ENCODE measurements at regions not wholly inside any gene's neighbourhood (a gene's known extent, or its start where the extent isn't known, plus 50 kb on each side); places are given as distances from the start of the nearest gene placed in this dataset.
"Not testable (repeated sequence)": the region's sequence is repeated elsewhere in the genome, so short reads cannot be mapped to it uniquely, and the experiment has no call there.

DNA sequence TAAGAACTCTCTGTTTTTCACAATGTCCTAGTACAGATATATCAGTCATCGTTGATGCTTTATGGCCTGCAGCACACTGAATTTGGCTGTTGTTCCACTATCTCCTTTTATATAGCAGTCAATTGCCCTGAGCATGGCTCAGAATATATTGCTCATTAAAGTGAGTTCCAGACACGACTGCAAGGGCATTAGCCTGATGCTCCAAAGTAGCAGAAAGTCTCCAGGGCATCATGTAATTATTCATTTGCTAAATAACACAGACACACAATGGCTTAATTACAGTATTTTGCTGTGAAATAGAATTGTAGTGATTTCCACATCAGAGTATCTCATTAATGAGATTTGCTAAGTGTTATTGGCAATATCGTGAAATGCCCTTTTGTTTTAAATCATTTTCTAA, 1167.5 kb downstream of the AACS start:
- no peaks in the 10 kb centered on the region for H3K4me1 Mint-ChIP-seq (ENCODE audit: low read depth)
- no peaks in the 10 kb centered on the region for H3K27me3 Mint-ChIP-seq (ENCODE audit: low read depth)
- DNase-seq (no peak), ATAC-seq (replicated peaks in 1 of 2) (no peak)
- H3K27ac Mint-ChIP-seq, result no peak overlapping the region
- no peak overlapping the region for H3K4me3 Mint-ChIP-seq
- peaks cover 3 to 7% of the 10 kb centered on the region in 2 donors for H3K9me3 Mint-ChIP-seq
- H3K36me3 Mint-ChIP-seq (ENCODE audit: insufficient read depth in 2 of 2), result no peaks in the 10 kb centered on the region

DNA sequence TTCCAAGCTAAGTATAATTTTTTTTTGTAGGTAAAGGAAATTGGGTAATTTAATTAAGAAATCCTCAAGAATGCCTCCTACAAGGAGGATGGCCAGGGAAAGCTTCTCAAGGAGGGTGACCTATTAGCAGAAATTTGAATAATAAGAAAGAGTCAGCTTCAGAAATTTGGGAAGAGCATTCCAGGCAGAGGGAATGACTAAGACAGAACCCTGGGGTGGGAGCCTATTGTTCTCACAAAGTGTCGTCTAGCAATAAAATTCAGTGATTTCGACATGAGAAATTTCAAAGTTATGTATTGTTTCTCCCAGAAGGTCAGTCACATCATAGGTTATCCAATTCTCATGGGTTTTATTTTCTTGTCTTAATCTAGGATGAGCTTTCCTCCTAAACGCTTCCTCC, 1168.4 kb downstream of the AACS start:
- H3K27me3 Mint-ChIP-seq (ENCODE audit: low read depth), result no peaks in the 10 kb centered on the region
- H3K36me3 Mint-ChIP-seq (ENCODE audit: insufficient read depth in 2 of 2), result no peaks in the 10 kb centered on the region
- DNase-seq (no peak), ATAC-seq (replicated peaks in 1 of 2) (no peak)
- no peak overlapping the region for H3K4me3 Mint-ChIP-seq
- peaks cover 5 to 12% of the 10 kb centered on the region in 2 donors for H3K9me3 Mint-ChIP-seq
- no peaks in the 10 kb centered on the region for H3K4me1 Mint-ChIP-seq (ENCODE audit: low read depth)
- no peak overlapping the region for H3K27ac Mint-ChIP-seq

DNA sequence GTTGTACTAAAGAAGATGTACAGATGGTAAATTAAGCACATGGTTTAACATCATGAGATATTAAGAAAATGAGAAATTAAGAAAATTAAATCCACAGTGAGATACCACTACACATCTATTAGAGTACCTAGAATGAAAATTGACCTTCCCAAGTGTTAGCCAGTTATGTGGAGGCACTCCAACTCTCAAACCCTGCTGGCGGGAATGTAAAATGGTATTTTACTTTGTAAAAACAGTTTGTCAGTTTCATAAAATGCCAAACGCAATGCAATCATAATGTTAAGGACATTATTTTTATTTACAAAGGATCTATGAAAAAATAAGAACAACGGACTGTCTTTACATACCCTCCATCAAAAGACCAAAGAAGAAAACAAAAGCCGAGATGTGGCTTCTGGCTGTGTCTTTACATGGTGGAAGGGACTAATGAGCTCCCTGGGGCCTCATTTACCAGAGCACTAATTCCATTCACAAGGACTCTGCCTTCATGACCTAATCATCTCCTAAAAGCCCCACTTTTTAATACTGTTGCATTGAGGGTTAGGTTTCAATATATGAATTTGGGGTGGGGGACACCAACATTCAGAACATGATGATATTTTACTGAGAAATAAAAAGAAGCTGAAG, 1178.7 kb downstream of the AACS start:
- ATAC-seq (replicated peaks in 1 of 2) (no peak), DNase-seq (no peak)
- H3K4me3 Mint-ChIP-seq, result no peak overlapping the region
- no peak overlapping the region for H3K27ac Mint-ChIP-seq
- no peaks in the 10 kb centered on the region for H3K4me1 Mint-ChIP-seq (ENCODE audit: low read depth)
- H3K27me3 Mint-ChIP-seq (ENCODE audit: low read depth), result no peaks in the 10 kb centered on the region
- peaks cover 0 to 3% of the 10 kb centered on the region in 2 donors for H3K9me3 Mint-ChIP-seq
- H3K36me3 Mint-ChIP-seq (ENCODE audit: insufficient read depth in 2 of 2), result no peaks in the 10 kb centered on the region

DNA sequence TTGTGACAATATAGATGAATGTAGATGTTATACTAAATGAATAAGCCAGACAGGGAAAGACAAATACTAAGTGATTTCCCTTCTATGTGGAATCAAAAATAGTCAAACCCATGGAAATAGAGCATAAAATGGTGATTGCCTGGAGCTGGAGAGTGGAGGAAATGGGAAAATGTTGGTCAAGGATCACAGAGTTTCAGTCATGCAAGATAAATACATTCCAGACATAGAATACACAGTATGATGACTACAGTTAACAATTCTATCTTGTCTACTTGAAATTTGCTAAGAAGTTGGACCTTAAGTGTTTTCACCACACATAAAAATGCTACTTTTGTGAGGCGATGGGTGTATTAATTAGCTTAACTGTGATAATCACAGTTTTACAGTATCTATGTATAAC, 1182.7 kb downstream of the AACS start:
- Mint-ChIP-seq H3K9me3 (peaks cover 3 to 8% of the 10 kb centered on the region in 2 donors), H3K27ac (no peak overlapping the region), H3K4me3 (no peak overlapping the region), H3K27me3 (ENCODE audit: low read depth) (no peaks in the 10 kb centered on the region), H3K4me1 (ENCODE audit: low read depth) (no peaks in the 10 kb centered on the region), H3K36me3 (ENCODE audit: insufficient read depth in 2 of 2) (no peaks in the 10 kb centered on the region)
- no peak for DNase-seq
- no peak for ATAC-seq (replicated peaks in 1 of 2)

DNA sequence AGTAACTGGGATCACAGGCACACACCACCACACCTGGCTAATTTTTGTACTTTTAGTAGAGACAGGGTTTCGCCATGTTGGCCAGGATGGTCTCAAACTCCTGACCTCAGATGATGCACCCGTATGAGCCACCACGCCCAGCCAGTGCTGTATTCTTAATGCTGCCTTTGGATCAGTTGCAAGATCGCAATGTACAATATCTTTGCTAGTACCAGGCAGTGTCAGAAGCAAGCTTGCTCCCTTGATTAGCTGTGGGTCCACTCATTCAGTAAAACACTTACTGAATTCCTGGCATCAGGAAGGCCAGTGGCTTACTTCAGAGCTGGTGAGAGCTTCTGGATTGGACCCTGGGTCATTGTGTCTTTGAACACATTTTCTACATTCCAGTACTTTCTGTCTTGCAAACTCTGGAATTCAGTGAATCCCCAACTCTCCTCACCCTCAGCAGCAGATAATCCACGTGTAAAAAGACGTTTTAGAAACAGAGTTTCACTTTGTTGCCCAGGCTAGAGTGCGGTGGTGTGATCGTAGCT, 1183.7 kb downstream of the AACS start:
- Mint-ChIP-seq H3K4me3 (no peak overlapping the region), H3K36me3 (ENCODE audit: insufficient read depth in 2 of 2) (no peaks in the 10 kb centered on the region), H3K27me3 (ENCODE audit: low read depth) (no peaks in the 10 kb centered on the region), H3K9me3 (peaks cover 3 to 8% of the 10 kb centered on the region in 2 donors), H3K4me1 (ENCODE audit: low read depth) (no peaks in the 10 kb centered on the region), H3K27ac (no peak overlapping the region)
- DNase-seq (no peak), ATAC-seq (replicated peaks in 1 of 2) (no peak)

DNA sequence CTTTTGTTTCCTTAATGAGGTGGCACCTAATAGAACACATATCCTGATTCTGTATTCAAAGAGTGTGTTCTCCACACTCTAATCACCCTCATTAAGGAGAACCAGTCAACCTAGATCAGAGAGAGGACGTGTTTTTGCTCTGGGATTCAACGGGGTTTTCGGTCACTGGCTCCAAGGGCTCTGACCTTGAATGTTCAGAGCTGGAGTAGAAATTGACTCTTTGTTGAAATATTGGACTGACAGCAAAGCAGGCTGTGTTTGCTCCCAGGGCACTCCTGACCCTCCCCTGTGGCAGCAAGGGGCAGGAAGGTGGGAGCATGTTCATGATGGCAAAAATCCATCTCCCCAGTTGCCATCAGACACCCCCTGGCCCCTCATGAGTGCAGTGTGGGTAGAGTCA, 1193.0 kb downstream of the AACS start:
- no peak overlapping the region for H3K27ac Mint-ChIP-seq
- no peaks in the 10 kb centered on the region for H3K27me3 Mint-ChIP-seq (ENCODE audit: low read depth)
- DNase-seq (no peak), ATAC-seq (replicated peaks in 1 of 2) (no peak)
- H3K36me3 Mint-ChIP-seq (ENCODE audit: insufficient read depth in 2 of 2), result no peaks in the 10 kb centered on the region
- no peak overlapping the region for H3K4me3 Mint-ChIP-seq
- no peaks in the 10 kb centered on the region for H3K4me1 Mint-ChIP-seq (ENCODE audit: low read depth)
- peaks cover 4 to 5% of the 10 kb centered on the region in 2 donors for H3K9me3 Mint-ChIP-seq

DNA sequence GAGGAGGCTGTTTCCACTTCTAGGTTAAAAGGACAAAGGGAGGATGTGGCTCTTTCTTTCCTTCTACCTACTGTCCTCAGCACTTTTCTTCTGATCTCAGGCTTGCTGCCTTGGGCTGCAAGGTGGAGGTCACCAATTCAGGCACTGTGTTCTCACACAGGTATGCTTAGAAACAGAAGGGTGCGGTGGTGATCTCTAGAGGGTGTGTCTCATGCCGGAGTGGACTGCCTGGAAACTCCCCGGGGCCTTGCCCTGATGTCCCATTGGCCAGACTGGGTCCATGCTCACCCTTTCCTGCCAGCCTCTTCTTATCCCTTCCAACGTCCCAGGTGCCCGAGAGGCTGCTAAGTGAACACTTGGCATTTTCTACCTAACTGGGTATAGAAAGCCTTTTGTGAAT, 1197.6 kb downstream of the AACS start:
- no peaks in the 10 kb centered on the region for H3K27me3 Mint-ChIP-seq (ENCODE audit: low read depth)
- DNase-seq (no peak), ATAC-seq (replicated peaks in 1 of 2) (no peak)
- no peak overlapping the region for H3K4me3 Mint-ChIP-seq
- no peak overlapping the region for H3K27ac Mint-ChIP-seq
- H3K4me1 Mint-ChIP-seq (ENCODE audit: low read depth), result no peaks in the 10 kb centered on the region
- peaks cover 2% of the 10 kb centered on the region in 2 donors for H3K36me3 Mint-ChIP-seq (ENCODE audit: insufficient read depth in 2 of 2)
- peaks cover 2 to 6% of the 10 kb centered on the region in 2 donors for H3K9me3 Mint-ChIP-seq

DNA sequence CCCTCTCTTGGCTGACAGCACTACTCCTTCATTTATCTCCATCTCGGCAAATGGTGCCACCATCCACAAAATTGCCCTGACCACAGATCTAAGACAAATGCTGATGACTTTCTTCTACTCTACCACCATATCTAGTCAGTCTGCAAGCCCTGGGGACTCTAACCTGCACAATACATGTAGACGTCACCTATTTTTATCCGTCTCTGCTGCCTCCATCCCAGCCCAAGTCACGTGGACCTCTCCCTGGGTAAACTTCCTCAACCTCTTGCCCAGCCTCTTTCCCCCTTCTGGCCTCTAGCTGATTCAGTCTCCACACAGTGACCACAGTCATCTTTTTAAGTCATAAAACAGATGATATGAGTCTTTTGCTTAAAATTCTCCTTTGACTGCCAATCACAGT, 1203.0 kb downstream of the AACS start:
- Mint-ChIP-seq H3K4me1 (ENCODE audit: low read depth) (no peaks in the 10 kb centered on the region), H3K27me3 (ENCODE audit: low read depth) (no peaks in the 10 kb centered on the region), H3K9me3 (peaks cover 5 to 9% of the 10 kb centered on the region in 2 donors), H3K4me3 (no peak overlapping the region), H3K27ac (no peak overlapping the region), H3K36me3 (ENCODE audit: insufficient read depth in 2 of 2) (peaks cover 2 to 6% of the 10 kb centered on the region in 2 donors)
- no peak for ATAC-seq (replicated peaks in 1 of 2)
- DNase-seq, result no peak

DNA sequence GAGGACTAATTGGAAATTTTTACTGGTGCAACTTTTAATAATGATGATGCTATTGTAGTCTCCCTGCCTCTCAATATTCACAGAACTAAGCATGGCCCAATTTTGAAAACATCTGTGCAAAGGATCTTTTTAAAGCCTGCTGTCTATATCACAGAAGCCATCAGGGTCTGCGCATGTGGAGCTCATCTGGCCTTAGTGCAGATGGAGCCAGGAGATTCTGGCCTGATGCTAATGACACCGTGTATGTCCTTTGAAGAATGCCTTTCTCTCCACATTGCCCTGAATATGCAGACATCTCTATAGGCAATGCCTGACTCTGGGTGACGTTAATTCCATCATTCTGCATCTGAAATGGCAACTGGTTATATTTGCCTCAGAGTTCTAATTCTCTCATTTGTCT, 1205.9 kb downstream of the AACS start:
- no peak for ATAC-seq (replicated peaks in 1 of 2)

DNA sequence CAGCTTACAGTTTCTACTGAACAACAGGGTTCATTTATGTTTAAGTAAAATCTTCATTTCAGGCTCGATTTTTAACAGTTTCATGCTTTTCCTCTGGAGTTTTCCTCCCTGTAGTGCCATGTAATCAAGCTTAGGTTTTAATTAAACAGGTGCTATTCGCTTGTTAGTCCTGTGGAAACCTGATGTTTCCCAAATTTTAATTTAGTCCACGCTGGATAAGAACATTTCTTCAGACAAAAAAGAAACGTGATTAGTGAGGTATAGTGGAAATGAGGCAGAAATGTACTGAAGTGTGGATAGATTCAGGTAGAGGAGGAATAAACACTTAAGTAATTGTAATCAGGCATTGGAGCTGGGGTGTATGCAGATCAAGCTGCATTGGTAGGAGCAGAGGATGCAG, 1217.5 kb downstream of the AACS start:
- Mint-ChIP-seq H3K27ac (no peak overlapping the region), H3K36me3 (ENCODE audit: insufficient read depth in 2 of 2) (no peaks in the 10 kb centered on the region), H3K4me1 (ENCODE audit: low read depth) (no peaks in the 10 kb centered on the region), H3K27me3 (ENCODE audit: low read depth) (no peaks in the 10 kb centered on the region), H3K9me3 (peaks cover 0 to 9% of the 10 kb centered on the region in 2 donors), H3K4me3 (no peak overlapping the region)
- ATAC-seq (replicated peaks in 1 of 2) (no peak), DNase-seq (no peak)

More for the DNA sequence above, 1205.9 kb downstream of the AACS start:
- Mint-ChIP-seq H3K4me3 (no peak overlapping the region), H3K9me3 (peaks cover 5 to 12% of the 10 kb centered on the region in 2 donors), H3K27ac (no peak overlapping the region), H3K27me3 (ENCODE audit: low read depth) (no peaks in the 10 kb centered on the region), H3K36me3 (ENCODE audit: insufficient read depth in 2 of 2) (peaks cover 2 to 8% of the 10 kb centered on the region in 2 donors), H3K4me1 (ENCODE audit: low read depth) (no peaks in the 10 kb centered on the region)
- no peak for DNase-seq

DNA sequence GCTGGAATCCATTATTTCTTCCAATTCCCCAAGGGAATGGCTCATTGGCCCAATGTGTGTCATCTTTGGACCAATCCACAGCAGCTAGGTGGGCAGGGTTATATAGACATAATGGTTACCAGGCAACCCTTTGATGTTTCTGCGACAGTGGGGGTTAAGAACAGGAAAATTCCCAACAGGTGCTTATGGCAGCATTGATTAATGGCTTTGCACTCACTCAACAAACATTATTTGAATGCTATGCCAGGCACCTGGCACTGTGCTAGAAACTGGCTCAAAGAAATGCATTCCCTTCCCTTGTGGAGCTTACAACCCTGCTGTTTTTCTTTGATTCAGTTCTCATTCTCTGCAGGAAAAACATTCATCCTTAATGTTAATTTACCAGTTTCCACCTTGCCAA, 1221.0 kb downstream of the AACS start:
- no peak for ATAC-seq (replicated peaks in 1 of 2)
- H3K4me1 Mint-ChIP-seq (ENCODE audit: low read depth), result no peaks in the 10 kb centered on the region
- DNase-seq, result no peak
- no peak overlapping the region for H3K27ac Mint-ChIP-seq
- no peaks in the 10 kb centered on the region for H3K36me3 Mint-ChIP-seq (ENCODE audit: insufficient read depth in 2 of 2)
- no peak overlapping the region for H3K4me3 Mint-ChIP-seq
- H3K9me3 Mint-ChIP-seq, result peaks cover 0 to 3% of the 10 kb centered on the region in 2 donors
- no peaks in the 10 kb centered on the region for H3K27me3 Mint-ChIP-seq (ENCODE audit: low read depth)

DNA sequence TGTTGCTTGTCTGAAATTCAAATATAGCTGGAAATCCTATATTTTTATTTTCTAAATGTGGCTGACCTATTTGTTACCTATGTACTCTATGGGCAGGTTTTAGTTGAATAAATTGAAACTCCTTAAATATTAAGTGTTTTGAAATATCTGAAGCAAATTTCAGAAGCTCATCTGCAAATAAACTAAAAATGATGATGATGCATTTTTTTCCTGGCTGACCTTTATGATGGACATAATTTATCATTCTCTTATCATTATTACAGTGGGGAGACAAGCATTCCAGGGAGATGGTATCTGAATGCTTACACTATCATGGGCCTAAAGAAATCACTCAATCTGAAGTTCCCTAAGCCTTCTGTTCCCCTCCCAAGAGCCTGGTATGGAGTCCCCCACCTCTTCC, 1225.2 kb downstream of the AACS start:
- Mint-ChIP-seq H3K27me3 (ENCODE audit: low read depth) (no peaks in the 10 kb centered on the region), H3K4me3 (no peak overlapping the region), H3K4me1 (ENCODE audit: low read depth) (no peaks in the 10 kb centered on the region), H3K27ac (no peak overlapping the region), H3K9me3 (peaks cover 4% of the 10 kb centered on the region in 2 donors), H3K36me3 (ENCODE audit: insufficient read depth in 2 of 2) (peaks cover 3% of the 10 kb centered on the region in 2 donors)
- DNase-seq (no peak), ATAC-seq (replicated peaks in 1 of 2) (no peak)

DNA sequence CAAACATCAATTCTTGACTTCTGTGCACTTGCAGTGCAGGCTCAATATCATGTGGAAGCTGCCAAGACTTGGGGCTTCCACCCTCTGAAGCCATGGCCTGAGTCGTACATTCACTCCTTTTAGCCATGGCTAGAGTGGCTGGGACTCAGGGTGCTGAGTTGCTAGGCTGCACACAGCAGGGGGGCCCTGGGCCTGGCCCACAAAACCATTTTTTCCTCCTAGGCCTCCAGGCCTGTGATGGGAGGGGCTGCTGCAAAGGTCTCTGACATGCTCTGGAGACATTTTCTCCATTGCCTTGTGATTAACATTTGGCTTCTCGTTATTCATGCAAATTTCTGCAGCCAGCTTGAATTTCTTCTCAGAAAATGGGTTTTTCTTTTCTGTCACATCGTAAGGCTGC, 1226.8 kb downstream of the AACS start:
- H3K4me3 Mint-ChIP-seq; H3K9me3 Mint-ChIP-seq; H3K4me1 Mint-ChIP-seq (ENCODE audit: low read depth); DNase-seq; H3K36me3 Mint-ChIP-seq (ENCODE audit: insufficient read depth in 2 of 2); ATAC-seq (replicated peaks in 1 of 2); H3K27me3 Mint-ChIP-seq (ENCODE audit: low read depth); H3K27ac Mint-ChIP-seq: not testable (repeated sequence)

DNA sequence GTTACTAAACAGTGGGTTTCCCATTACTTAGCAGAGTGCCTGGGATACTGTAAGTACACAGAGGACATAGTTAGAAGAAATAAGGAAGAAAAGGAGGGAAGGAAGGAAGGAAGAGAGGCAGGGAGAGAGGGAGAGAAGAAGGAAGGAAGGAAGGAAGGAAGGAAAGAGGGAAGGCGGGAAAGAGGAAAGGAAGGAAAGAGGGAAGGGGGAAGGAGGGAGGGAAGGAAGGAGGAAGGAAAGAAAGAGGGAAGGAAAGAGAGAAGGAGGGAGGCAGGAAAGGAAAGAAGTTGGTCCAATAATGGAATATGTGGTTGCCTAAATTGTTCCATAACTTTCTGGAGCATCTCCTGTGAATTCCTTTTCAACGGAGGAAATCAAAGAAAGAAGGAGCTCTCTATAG, 1230.4 kb downstream of the AACS start:
- H3K9me3 Mint-ChIP-seq, result peaks cover 7% of the 10 kb centered on the region in 2 donors
- H3K4me3 Mint-ChIP-seq, result no peak overlapping the region
- no peak for ATAC-seq (replicated peaks in 1 of 2)
- no peaks in the 10 kb centered on the region for H3K27me3 Mint-ChIP-seq (ENCODE audit: low read depth)
- H3K36me3 Mint-ChIP-seq (ENCODE audit: insufficient read depth in 2 of 2), result peaks cover 3% of the 10 kb centered on the region in 2 donors
- H3K4me1 Mint-ChIP-seq (ENCODE audit: low read depth), result no peaks in the 10 kb centered on the region
- DNase-seq, result no peak
- no peak overlapping the region for H3K27ac Mint-ChIP-seq
